ENCODE measurements at regions not wholly inside any gene's neighbourhood (a gene's known extent, or its start where the extent isn't known, plus 50 kb on each side); places are given as distances from the start of the nearest gene placed in this dataset.

GRCh38 chr10:124332426-124332825 is 86.3 kb downstream of the OAT start:
- TF ChIP-seq SIN3A (IDR thresholded peaks at IDR 0.05; ENCODE audit: low read depth) (no peak), SP1 (IDR thresholded peaks at IDR 0.05; ENCODE audit: low read depth) (no peak), EGR1 (IDR thresholded peaks at IDR 0.05; ENCODE audit: low read depth) (no peak), TCF7L2 (IDR thresholded peaks at IDR 0.05; ENCODE audit: borderline replicate concordance, extremely low read depth, insufficient read depth, insufficient read length) (no peak), EZH2 (IDR thresholded peaks at IDR 0.05) (no peak)
- TF ChIP-seq, protein P1, sequence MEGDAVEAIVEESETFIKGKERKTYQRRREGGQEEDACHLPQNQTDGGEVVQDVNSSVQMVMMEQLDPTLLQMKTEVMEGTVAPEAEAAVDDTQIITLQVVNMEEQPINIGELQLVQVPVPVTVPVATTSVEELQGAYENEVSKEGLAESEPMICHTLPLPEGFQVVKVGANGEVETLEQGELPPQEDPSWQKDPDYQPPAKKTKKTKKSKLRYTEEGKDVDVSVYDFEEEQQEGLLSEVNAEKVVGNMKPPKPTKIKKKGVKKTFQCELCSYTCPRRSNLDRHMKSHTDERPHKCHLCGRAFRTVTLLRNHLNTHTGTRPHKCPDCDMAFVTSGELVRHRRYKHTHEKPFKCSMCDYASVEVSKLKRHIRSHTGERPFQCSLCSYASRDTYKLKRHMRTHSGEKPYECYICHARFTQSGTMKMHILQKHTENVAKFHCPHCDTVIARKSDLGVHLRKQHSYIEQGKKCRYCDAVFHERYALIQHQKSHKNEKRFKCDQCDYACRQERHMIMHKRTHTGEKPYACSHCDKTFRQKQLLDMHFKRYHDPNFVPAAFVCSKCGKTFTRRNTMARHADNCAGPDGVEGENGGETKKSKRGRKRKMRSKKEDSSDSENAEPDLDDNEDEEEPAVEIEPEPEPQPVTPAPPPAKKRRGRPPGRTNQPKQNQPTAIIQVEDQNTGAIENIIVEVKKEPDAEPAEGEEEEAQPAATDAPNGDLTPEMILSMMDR (IDR thresholded peaks at IDR 0.05 in 2 of 3, conservative IDR thresholded peaks at IDR 0.05 in 1 of 3; ENCODE audit: borderline replicate concordance in 1 of 3, insufficient read depth in 1 of 3, low read depth in 2 of 3, low read length in 2 of 3) = no peak
- TF ChIP-seq, protein P2, sequence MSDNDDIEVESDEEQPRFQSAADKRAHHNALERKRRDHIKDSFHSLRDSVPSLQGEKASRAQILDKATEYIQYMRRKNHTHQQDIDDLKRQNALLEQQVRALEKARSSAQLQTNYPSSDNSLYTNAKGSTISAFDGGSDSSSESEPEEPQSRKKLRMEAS (IDR thresholded peaks at IDR 0.05) = no peak
